ENCODE measurements at regions not wholly inside any gene's neighbourhood (a gene's known extent, or its start where the extent isn't known, plus 50 kb on each side); places are given as distances from the start of the nearest gene placed in this dataset.

GRCh38 chr4:64533637-64534036, 124.4 kb upstream of the TECRL start:
- TF ChIP-seq, protein P1, sequence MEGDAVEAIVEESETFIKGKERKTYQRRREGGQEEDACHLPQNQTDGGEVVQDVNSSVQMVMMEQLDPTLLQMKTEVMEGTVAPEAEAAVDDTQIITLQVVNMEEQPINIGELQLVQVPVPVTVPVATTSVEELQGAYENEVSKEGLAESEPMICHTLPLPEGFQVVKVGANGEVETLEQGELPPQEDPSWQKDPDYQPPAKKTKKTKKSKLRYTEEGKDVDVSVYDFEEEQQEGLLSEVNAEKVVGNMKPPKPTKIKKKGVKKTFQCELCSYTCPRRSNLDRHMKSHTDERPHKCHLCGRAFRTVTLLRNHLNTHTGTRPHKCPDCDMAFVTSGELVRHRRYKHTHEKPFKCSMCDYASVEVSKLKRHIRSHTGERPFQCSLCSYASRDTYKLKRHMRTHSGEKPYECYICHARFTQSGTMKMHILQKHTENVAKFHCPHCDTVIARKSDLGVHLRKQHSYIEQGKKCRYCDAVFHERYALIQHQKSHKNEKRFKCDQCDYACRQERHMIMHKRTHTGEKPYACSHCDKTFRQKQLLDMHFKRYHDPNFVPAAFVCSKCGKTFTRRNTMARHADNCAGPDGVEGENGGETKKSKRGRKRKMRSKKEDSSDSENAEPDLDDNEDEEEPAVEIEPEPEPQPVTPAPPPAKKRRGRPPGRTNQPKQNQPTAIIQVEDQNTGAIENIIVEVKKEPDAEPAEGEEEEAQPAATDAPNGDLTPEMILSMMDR (conservative IDR thresholded peaks at IDR 0.05; ENCODE audit: low read depth in 2 of 2): no peak
- TF ChIP-seq POLR2AphosphoS5 (IDR thresholded peaks at IDR 0.05; ENCODE audit: low read depth) (no peak), ZNF462 (CRISPR knock-in tag; IDR thresholded peaks at IDR 0.05) (no peak), EZH2phosphoT487 (IDR thresholded peaks at IDR 0.05; ENCODE audit: unreplicated experiment) (no peak), JUNB (IDR thresholded peaks at IDR 0.05; ENCODE audit: unreplicated experiment) (no peak), STAT1 (IDR thresholded peaks at IDR 0.05; ENCODE audit: unreplicated experiment) (no peak), EZH2 (IDR thresholded peaks at IDR 0.05; ENCODE audit: low read depth, unreplicated experiment) (no peak), REST (IDR thresholded peaks at IDR 0.05; ENCODE audit: unreplicated experiment) (no peak)
- TF ChIP-seq, protein P2, sequence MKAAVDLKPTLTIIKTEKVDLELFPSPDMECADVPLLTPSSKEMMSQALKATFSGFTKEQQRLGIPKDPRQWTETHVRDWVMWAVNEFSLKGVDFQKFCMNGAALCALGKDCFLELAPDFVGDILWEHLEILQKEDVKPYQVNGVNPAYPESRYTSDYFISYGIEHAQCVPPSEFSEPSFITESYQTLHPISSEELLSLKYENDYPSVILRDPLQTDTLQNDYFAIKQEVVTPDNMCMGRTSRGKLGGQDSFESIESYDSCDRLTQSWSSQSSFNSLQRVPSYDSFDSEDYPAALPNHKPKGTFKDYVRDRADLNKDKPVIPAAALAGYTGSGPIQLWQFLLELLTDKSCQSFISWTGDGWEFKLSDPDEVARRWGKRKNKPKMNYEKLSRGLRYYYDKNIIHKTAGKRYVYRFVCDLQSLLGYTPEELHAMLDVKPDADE (IDR thresholded peaks at IDR 0.05): no peak

Data from GM23338 (cell line).